Loucy (cell line): ENCODE measurements at regions not wholly inside any gene's neighbourhood (a gene's known extent, or its start where the extent isn't known, plus 50 kb on each side); places are given as distances from the start of the nearest gene placed in this dataset.

Source experiments
- H2AFZ ChIP-seq: fragments of 200-600 bp; sonication (generic); 2 replicates; pipeline ENCODE4 v1.6.0; 2016; ENCODE audit warnings: antibody characterized with exemption, mild to moderate bottlenecking, low read length, moderate library complexity
- H3F3A ChIP-seq: fragments of 200-600 bp; 2 replicates; pipeline ENCODE4 v1.6.0; 2016; ENCODE audit warnings: antibody characterized with exemption, low read depth, mild to moderate bottlenecking
- H3K27me3 ChIP-seq: fragments of 200-600 bp; sonication (generic); 2 replicates; pipeline ENCODE4 v1.6.1; 2014; ENCODE audit warnings: low read length, mild to moderate bottlenecking; ENCODE audit not compliant: insufficient read depth, poor library complexity, severe bottlenecking
- H3K36me3 ChIP-seq: fragments of 200-600 bp; sonication (generic); 2 replicates; pipeline ENCODE4 v1.6.1; 2016; ENCODE audit warnings: low read length; ENCODE audit not compliant: insufficient read depth
- H3K4me1 ChIP-seq: fragments of 200-600 bp; sonication (generic); 2 replicates; pipeline ENCODE4 v1.5.1; 2014; ENCODE audit warnings: low read length, mild to moderate bottlenecking; ENCODE audit not compliant: insufficient read depth, poor library complexity, severe bottlenecking
- H3K4me2 ChIP-seq: fragments of 200-600 bp; sonication (generic); 2 replicates; pipeline ENCODE4 v1.6.0; 2014; ENCODE audit warnings: antibody characterized with exemption, low read length, low read depth, mild to moderate bottlenecking; ENCODE audit not compliant: poor library complexity, severe bottlenecking
- H3K4me3 ChIP-seq: fragments of 200-600 bp; sonication (generic); 2 replicates; pipeline ENCODE4 v1.5.1; 2014; ENCODE audit warnings: low read length, mild to moderate bottlenecking, mixed read lengths; ENCODE audit not compliant: poor library complexity, severe bottlenecking
- H3K79me2 ChIP-seq: fragments of 200-600 bp; sonication (generic); 2 replicates; pipeline ENCODE4 v1.6.1; 2014; ENCODE audit warnings: low read length; ENCODE audit not compliant: insufficient read depth
- H3K9ac ChIP-seq: fragments of 200-600 bp; sonication (generic); 2 replicates; pipeline ENCODE4 v1.6.0; 2014; ENCODE audit warnings: mild to moderate bottlenecking, low read depth, low read length, moderate library complexity; ENCODE audit not compliant: poor library complexity, severe bottlenecking
- H3K9me2 ChIP-seq: fragments of 200-600 bp; sonication (generic); replicated peaks from 2 replicates; pipeline ENCODE4 v1.6.1; 2016; ENCODE audit warnings: low read depth, low read length, mixed read lengths
- H3K9me3 ChIP-seq: fragments of 200-600 bp; sonication (generic); 2 replicates; pipeline ENCODE4 v1.6.1; 2014; ENCODE audit warnings: mild to moderate bottlenecking, antibody characterized with exemption, low read length, low read depth; ENCODE audit not compliant: insufficient read depth
- H4K20me1 ChIP-seq: fragments of 200-600 bp; sonication (generic); 2 replicates; pipeline ENCODE4 v1.6.0; 2014; ENCODE audit warnings: antibody characterized with exemption, low read length, mild to moderate bottlenecking; ENCODE audit not compliant: insufficient read depth, poor library complexity, severe bottlenecking
- CTCF ChIP-seq: fragments of 200-600 bp; sonication (generic); conservative IDR thresholded peaks from 2 replicates; pipeline ENCODE4 v1.5.1; 2014; ENCODE audit warnings: mild to moderate bottlenecking, antibody characterized with exemption, low read length
- EZH2phosphoT487 ChIP-seq: fragments of 200-600 bp; IDR thresholded peaks from 2 replicates; pipeline ENCODE4 v1.6.1; 2018; ENCODE audit warnings: antibody characterized with exemption, mild to moderate bottlenecking, moderate library complexity, borderline replicate concordance

DNA sequence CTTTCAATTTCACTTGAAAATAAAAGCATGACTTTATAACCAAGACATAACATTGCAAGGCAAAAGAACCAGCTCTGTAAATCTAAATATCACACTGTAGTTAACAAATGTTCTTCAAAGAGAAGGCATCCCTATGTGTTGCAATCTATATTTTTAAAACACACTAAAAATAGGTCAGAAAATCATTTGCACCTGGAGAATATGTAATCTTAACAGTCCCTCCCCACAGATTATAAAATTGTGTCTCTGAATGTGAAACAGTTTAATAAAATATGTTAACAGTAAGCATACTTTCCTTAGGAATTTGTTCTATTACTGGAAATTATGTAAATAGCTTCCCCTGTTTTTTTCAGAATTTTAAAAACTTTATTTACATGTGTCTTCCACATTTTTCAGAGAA lies 351.9 kb downstream of the COL12A1 start:
- no peaks in the 10 kb centered on the region for H4K20me1 ChIP-seq

GRCh38 chr6:74851596-74851995 lies 354.3 kb downstream of the COL12A1 start:
- no peaks in the 10 kb centered on the region for H3K4me1 ChIP-seq
- no peaks in the 10 kb centered on the region for H3K79me2 ChIP-seq
- H3F3A ChIP-seq: no peaks in the 10 kb centered on the region
- no peak overlapping the region for H3K4me3 ChIP-seq
- H3K9ac ChIP-seq: no peak overlapping the region
- H3K27me3 ChIP-seq: no peaks in the 10 kb centered on the region
- TF ChIP-seq EZH2phosphoT487: no peak
- TF ChIP-seq CTCF: no peak
- H3K36me3 ChIP-seq: no peaks in the 10 kb centered on the region
- H3K9me2 ChIP-seq: no peaks in the 10 kb centered on the region
- no peaks in the 10 kb centered on the region for H3K9me3 ChIP-seq
- H2AFZ ChIP-seq: no peak overlapping the region
- no peak overlapping the region for H3K4me2 ChIP-seq
- no peaks in the 10 kb centered on the region for H4K20me1 ChIP-seq

More for the DNA sequence above, 351.9 kb downstream of the COL12A1 start:
- Histone ChIP-seq H3K9ac (no peak overlapping the region), H3K4me2 (no peak overlapping the region), H3K9me3 (no peaks in the 10 kb centered on the region), H3K27me3 (no peaks in the 10 kb centered on the region), H3K9me2 (no peaks in the 10 kb centered on the region), H2AFZ (no peak overlapping the region), H3K36me3 (no peaks in the 10 kb centered on the region), H3K4me1 (no peaks in the 10 kb centered on the region), H3K79me2 (no peaks in the 10 kb centered on the region), H3F3A (no peaks in the 10 kb centered on the region), H3K4me3 (no peak overlapping the region)
- no peak for TF ChIP-seq CTCF
- no peak for TF ChIP-seq EZH2phosphoT487

DNA sequence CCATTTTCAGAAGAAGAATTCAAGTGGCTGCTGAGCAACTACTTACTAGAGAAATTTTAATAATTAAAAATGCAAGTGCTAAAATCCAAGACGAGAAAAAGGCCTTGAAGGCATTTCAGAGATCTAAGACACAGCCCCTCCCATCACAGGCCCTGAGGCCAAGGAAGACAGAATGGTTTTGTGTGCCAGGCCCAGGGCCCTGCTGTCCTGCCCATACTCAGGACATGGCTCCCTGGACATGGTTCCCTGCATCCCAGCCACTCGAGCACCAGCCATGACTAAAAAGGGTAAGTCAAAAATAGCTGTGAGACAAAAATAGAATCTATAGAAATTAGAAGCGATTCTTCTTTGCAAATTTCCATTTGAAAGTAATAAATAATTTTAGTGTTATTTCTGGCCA lies 364.9 kb downstream of the COL12A1 start:
- Histone ChIP-seq H4K20me1 (no peaks in the 10 kb centered on the region), H2AFZ (no peak overlapping the region), H3K27me3 (no peaks in the 10 kb centered on the region), H3K4me3 (no peak overlapping the region), H3K4me1 (no peaks in the 10 kb centered on the region), H3K9me3 (no peaks in the 10 kb centered on the region), H3K4me2 (no peak overlapping the region), H3K79me2 (no peaks in the 10 kb centered on the region), H3K9ac (no peak overlapping the region), H3K36me3 (no peaks in the 10 kb centered on the region), H3F3A (no peaks in the 10 kb centered on the region), H3K9me2 (no peaks in the 10 kb centered on the region)
- TF ChIP-seq CTCF (no peak), EZH2phosphoT487 (no peak)
